ENCODE measurements at regions not wholly inside any gene's neighbourhood (a gene's known extent, or its start where the extent isn't known, plus 50 kb on each side); places are given as distances from the start of the nearest gene placed in this dataset.

- no peak overlapping the region for H3K27ac ChIP-seq
- H3K4me3 ChIP-seq = no peak overlapping the region
- no peaks in the 10 kb centered on the region for H3K27me3 ChIP-seq
- intact Hi-C loops (cut with DNase I; ENCODE audit: low total_unique reads) (no loop called here), in situ Hi-C loops (cut with MboI; ENCODE audit: low pct_ligation_motif_present in 1 of 4, low pct_unique_long_range_greater_than_20kb in 1 of 4, low sequenced_read_pairs in 3 of 4) (no loop called here)
- TF ChIP-seq EP300 (IDR thresholded peaks at IDR 0.05; ENCODE audit: low read depth) (no peak), POLR2A (IDR thresholded peaks at IDR 0.05) (no peak), CTCF (IDR thresholded peaks at IDR 0.05) (no peak), POLR2AphosphoS5 (IDR thresholded peaks at IDR 0.05) (no peak)
- H3K36me3 ChIP-seq = no peaks in the 10 kb centered on the region
- DNase-seq = no peak
- H3K9me3 ChIP-seq = no peaks in the 10 kb centered on the region
- 66 to 80% methylated on average over 4 to 5 of the region's 5 CpGs for WGBS, 2 donors (ENCODE audit: low coverage in 1 of 2)
- H3K4me1 ChIP-seq = no peaks in the 10 kb centered on the region
Observed at GRCh38 chr4:140281828-140282552, 91.5 kb upstream of the SCOC start.

GRCh38 chr4:140277576-140277975 is 95.9 kb upstream of the SCOC start:
- intact Hi-C loops (cut with DNase I; ENCODE audit: low total_unique reads) (no loop called here), in situ Hi-C loops (cut with MboI; ENCODE audit: low pct_ligation_motif_present in 1 of 4, low pct_unique_long_range_greater_than_20kb in 1 of 4, low sequenced_read_pairs in 3 of 4) (no loop called here)
- TF ChIP-seq POLR2A (IDR thresholded peaks at IDR 0.05) = no peak
- TF ChIP-seq EP300 (IDR thresholded peaks at IDR 0.05; ENCODE audit: low read depth) = no peak
- no peak for TF ChIP-seq POLR2AphosphoS5 (IDR thresholded peaks at IDR 0.05)
- no peak for TF ChIP-seq CTCF (IDR thresholded peaks at IDR 0.05)
- H3K27ac ChIP-seq = no peak overlapping the region
- no peaks in the 10 kb centered on the region for H3K27me3 ChIP-seq
- no peak overlapping the region for H3K4me3 ChIP-seq
- H3K9me3 ChIP-seq = no peaks in the 10 kb centered on the region
- H3K36me3 ChIP-seq = no peaks in the 10 kb centered on the region
- DNase-seq = no peak
- no peaks in the 10 kb centered on the region for H3K4me1 ChIP-seq

GRCh38 chr4:140271553-140271952 is 101.9 kb upstream of the SCOC start:
- Histone ChIP-seq H3K36me3 (no peaks in the 10 kb centered on the region), H3K27ac (no peak overlapping the region), H3K27me3 (no peaks in the 10 kb centered on the region), H3K9me3 (no peaks in the 10 kb centered on the region), H3K4me3 (no peak overlapping the region), H3K4me1 (no peaks in the 10 kb centered on the region)
- in situ Hi-C loops (cut with MboI; ENCODE audit: low pct_ligation_motif_present in 1 of 4, low pct_unique_long_range_greater_than_20kb in 1 of 4, low sequenced_read_pairs in 3 of 4) (loop anchor here in 3 of 4 donors (25.0 kb wide), 2 partner anchors 259 to 534 kb away; no protein-coding TSS in a partner anchor), intact Hi-C loops (cut with DNase I; ENCODE audit: low total_unique reads) (no loop called here)
- no peak for DNase-seq
- WGBS, 2 donors (ENCODE audit: low coverage in 1 of 2) = 43 to 76% methylated on average over 1 to 4 of the region's 4 CpGs
- TF ChIP-seq POLR2A (IDR thresholded peaks at IDR 0.05) (no peak), EP300 (IDR thresholded peaks at IDR 0.05; ENCODE audit: low read depth) (no peak)

GRCh38 chr4:140269369-140269768 is 104.1 kb upstream of the SCOC start:
- no peak for DNase-seq
- no peaks in the 10 kb centered on the region for H3K4me1 ChIP-seq
- no peak overlapping the region for H3K27ac ChIP-seq
- no peaks in the 10 kb centered on the region for H3K9me3 ChIP-seq
- no peaks in the 10 kb centered on the region for H3K27me3 ChIP-seq
- in situ Hi-C loops (cut with MboI; ENCODE audit: low pct_ligation_motif_present in 1 of 4, low pct_unique_long_range_greater_than_20kb in 1 of 4, low sequenced_read_pairs in 3 of 4) = loop anchor here in 3 of 4 donors (25.0 kb wide), 2 partner anchors 257 to 532 kb away; no protein-coding TSS in a partner anchor
- 84 to 90% methylated on average over 2 to 6 of the region's 6 CpGs for WGBS, 2 donors (ENCODE audit: low coverage in 1 of 2)
- H3K4me3 ChIP-seq = no peak overlapping the region
- intact Hi-C loops (cut with DNase I; ENCODE audit: low total_unique reads) = loop anchor here (10.0 kb wide), 1 partner anchor 1335 kb away; no protein-coding TSS in a partner anchor
- no peaks in the 10 kb centered on the region for H3K36me3 ChIP-seq
- TF ChIP-seq POLR2A (IDR thresholded peaks at IDR 0.05) (no peak), POLR2AphosphoS5 (IDR thresholded peaks at IDR 0.05) (no peak), EP300 (IDR thresholded peaks at IDR 0.05; ENCODE audit: low read depth) (no peak), CTCF (IDR thresholded peaks at IDR 0.05) (no peak)
